ENCODE measurements at regions not wholly inside any gene's neighbourhood (a gene's known extent, or its start where the extent isn't known, plus 50 kb on each side); places are given as distances from the start of the nearest gene placed in this dataset.

DNA sequence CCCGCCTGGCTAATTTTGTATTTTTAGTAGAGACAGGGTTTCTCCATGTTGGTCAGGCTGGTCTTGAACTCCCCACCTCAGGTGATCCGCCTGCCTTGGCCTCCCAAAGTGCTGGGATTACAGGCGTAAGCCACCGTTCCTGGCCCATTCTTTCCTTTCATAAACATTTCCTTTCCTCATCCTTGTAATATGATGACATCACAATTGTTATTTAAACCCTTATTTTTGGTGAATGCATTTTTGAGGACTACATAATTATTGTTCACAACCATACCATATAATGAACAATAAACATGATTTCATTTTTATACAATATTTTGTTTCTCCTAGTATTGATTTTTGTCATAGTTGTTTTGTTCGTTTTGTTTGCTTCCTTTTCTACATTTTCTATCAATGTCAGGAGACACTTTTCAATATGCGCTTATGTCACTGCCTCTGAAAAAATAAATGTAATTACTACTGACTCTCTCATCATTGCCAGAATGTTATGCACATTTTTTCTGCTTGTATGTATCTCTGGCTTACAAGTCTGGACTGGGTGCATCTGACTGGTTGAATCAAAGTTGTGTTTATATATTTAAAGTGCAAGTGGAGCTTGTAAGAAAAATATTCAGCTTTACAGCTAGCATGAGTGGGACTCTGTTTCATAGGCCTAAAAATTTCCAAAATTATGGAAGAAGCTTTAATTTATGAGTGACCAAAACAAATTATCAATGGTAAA is 2286.3 kb upstream of the RAG2 start:
- Histone ChIP-seq H3F3A (ENCODE audit: insufficient read depth, low read length, poor library complexity, severe bottlenecking) (no peaks in the 10 kb centered on the region), H3K4me2 (ENCODE audit: low read length) (no peak overlapping the region), H4K20me1 (ENCODE audit: insufficient read depth) (no peaks in the 10 kb centered on the region), H2AFZ (ENCODE audit: low read depth, low read length) (no peak overlapping the region), H3K79me2 (replicated peaks; ENCODE audit: insufficient read depth, low read length) (no peaks in the 10 kb centered on the region), H3K4me3 (ENCODE audit: low read length) (no peak overlapping the region), H3K27me3 (ENCODE audit: insufficient read depth, low read depth, low read length) (no peaks in the 10 kb centered on the region), H3K36me3 (ENCODE audit: insufficient read depth, low read length) (no peaks in the 10 kb centered on the region), H3K27ac (ENCODE audit: low read length) (no peak overlapping the region), H3K9me2 (ENCODE audit: insufficient read depth, low read length) (no peaks in the 10 kb centered on the region), H3K9ac (ENCODE audit: low read length) (no peak overlapping the region), H3K9me3 (ENCODE audit: low read length) (no peaks in the 10 kb centered on the region)
- TF ChIP-seq RAD21 (conservative IDR thresholded peaks at IDR 0.05) = no peak
- TF ChIP-seq, protein P1, sequence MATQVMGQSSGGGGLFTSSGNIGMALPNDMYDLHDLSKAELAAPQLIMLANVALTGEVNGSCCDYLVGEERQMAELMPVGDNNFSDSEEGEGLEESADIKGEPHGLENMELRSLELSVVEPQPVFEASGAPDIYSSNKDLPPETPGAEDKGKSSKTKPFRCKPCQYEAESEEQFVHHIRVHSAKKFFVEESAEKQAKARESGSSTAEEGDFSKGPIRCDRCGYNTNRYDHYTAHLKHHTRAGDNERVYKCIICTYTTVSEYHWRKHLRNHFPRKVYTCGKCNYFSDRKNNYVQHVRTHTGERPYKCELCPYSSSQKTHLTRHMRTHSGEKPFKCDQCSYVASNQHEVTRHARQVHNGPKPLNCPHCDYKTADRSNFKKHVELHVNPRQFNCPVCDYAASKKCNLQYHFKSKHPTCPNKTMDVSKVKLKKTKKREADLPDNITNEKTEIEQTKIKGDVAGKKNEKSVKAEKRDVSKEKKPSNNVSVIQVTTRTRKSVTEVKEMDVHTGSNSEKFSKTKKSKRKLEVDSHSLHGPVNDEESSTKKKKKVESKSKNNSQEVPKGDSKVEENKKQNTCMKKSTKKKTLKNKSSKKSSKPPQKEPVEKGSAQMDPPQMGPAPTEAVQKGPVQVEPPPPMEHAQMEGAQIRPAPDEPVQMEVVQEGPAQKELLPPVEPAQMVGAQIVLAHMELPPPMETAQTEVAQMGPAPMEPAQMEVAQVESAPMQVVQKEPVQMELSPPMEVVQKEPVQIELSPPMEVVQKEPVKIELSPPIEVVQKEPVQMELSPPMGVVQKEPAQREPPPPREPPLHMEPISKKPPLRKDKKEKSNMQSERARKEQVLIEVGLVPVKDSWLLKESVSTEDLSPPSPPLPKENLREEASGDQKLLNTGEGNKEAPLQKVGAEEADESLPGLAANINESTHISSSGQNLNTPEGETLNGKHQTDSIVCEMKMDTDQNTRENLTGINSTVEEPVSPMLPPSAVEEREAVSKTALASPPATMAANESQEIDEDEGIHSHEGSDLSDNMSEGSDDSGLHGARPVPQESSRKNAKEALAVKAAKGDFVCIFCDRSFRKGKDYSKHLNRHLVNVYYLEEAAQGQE (IDR thresholded peaks at IDR 0.05; ENCODE audit: borderline replicate concordance) = no peak

DNA sequence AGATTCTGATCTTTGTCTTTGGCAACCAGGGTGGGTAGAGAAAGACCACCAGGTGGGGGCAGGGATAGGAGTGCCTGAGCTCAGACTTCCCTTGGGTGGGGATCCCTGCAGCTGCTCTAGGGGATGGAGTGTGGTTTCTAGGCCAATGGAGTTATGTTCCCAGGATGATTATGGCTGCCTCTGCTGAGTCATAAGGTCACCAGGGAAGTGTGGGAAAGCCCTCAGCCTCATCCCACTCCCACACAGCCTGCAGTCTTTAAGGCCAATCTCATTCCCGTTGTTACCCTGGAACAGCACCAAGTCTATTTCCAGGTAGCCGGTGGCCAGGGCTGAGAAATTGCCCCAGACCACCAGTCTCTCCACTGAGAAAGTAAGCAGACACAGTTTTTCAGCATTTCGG is 2269.3 kb upstream of the RAG2 start:
- no peaks in the 10 kb centered on the region for H4K20me1 ChIP-seq (ENCODE audit: insufficient read depth)
- no peak overlapping the region for H2AFZ ChIP-seq (ENCODE audit: low read depth, low read length)

More for the DNA sequence above, 2269.3 kb upstream of the RAG2 start:
- Histone ChIP-seq H3K9ac (ENCODE audit: low read length) (no peak overlapping the region), H3K4me3 (ENCODE audit: low read length) (no peak overlapping the region), H3K9me3 (ENCODE audit: low read length) (no peaks in the 10 kb centered on the region), H3K4me2 (ENCODE audit: low read length) (no peak overlapping the region), H3F3A (ENCODE audit: insufficient read depth, low read length, poor library complexity, severe bottlenecking) (no peaks in the 10 kb centered on the region), H3K27me3 (ENCODE audit: insufficient read depth, low read depth, low read length) (no peaks in the 10 kb centered on the region), H3K79me2 (replicated peaks; ENCODE audit: insufficient read depth, low read length) (no peaks in the 10 kb centered on the region), H3K36me3 (ENCODE audit: insufficient read depth, low read length) (no peaks in the 10 kb centered on the region), H3K9me2 (ENCODE audit: insufficient read depth, low read length) (no peaks in the 10 kb centered on the region), H3K27ac (ENCODE audit: low read length) (no peak overlapping the region)
- TF ChIP-seq, protein P2, sequence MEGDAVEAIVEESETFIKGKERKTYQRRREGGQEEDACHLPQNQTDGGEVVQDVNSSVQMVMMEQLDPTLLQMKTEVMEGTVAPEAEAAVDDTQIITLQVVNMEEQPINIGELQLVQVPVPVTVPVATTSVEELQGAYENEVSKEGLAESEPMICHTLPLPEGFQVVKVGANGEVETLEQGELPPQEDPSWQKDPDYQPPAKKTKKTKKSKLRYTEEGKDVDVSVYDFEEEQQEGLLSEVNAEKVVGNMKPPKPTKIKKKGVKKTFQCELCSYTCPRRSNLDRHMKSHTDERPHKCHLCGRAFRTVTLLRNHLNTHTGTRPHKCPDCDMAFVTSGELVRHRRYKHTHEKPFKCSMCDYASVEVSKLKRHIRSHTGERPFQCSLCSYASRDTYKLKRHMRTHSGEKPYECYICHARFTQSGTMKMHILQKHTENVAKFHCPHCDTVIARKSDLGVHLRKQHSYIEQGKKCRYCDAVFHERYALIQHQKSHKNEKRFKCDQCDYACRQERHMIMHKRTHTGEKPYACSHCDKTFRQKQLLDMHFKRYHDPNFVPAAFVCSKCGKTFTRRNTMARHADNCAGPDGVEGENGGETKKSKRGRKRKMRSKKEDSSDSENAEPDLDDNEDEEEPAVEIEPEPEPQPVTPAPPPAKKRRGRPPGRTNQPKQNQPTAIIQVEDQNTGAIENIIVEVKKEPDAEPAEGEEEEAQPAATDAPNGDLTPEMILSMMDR (IDR thresholded peaks at IDR 0.05; ENCODE audit: poor library complexity, severe bottlenecking) = no peak
- TF ChIP-seq SMC3 (conservative IDR thresholded peaks at IDR 0.05; ENCODE audit: poor library complexity) (no peak), TAF1 (IDR thresholded peaks at IDR 0.05; ENCODE audit: low read depth) (no peak), EZH2 (IDR thresholded peaks at IDR 0.05; ENCODE audit: borderline replicate concordance, insufficient read depth, low read length, poor library complexity, severe bottlenecking) (no peak), RAD21 (conservative IDR thresholded peaks at IDR 0.05) (no peak), POLR2AphosphoS5 (IDR thresholded peaks at IDR 0.05) (no peak), MXI1 (conservative IDR thresholded peaks at IDR 0.05; ENCODE audit: poor library complexity, severe bottlenecking) (no peak), EP300 (conservative IDR thresholded peaks at IDR 0.05; ENCODE audit: poor library complexity, severe bottlenecking) (no peak)
- TF ChIP-seq, protein P1 (IDR thresholded peaks at IDR 0.05; ENCODE audit: borderline replicate concordance) = no peak
